GM19043 (cell line): ENCODE measurements at regions not wholly inside any gene's neighbourhood (a gene's known extent, or its start where the extent isn't known, plus 50 kb on each side); places are given as distances from the start of the nearest gene placed in this dataset.

ENCODE experiments used
- ATAC-seq: cut with Tn5 transposase; IDR thresholded peaks from one replicate; pipeline ENCODE4 v1.9.1; 2021; ENCODE audit warnings: low read depth; ENCODE audit not compliant: unreplicated experiment

DNA sequence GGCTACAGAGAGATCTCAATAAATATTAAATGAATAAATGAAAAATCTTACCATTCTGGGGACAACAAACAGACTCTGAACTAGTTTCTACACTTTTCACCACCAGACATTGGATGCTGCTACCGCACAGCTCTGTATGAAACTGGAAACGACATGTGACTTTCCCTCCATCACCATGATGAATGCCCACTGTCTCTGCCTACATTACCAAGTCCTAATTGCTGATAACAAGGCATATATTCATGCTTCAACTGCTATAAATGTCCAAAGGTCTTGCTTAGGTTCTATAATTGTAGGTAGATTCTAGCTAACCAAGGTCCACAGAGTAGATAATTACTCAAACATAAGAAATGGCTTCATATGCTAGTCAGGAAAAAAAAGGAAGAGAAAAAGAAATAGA is 399.4 kb upstream of the ADGRL3 start:
- no peak for ATAC-seq

DNA sequence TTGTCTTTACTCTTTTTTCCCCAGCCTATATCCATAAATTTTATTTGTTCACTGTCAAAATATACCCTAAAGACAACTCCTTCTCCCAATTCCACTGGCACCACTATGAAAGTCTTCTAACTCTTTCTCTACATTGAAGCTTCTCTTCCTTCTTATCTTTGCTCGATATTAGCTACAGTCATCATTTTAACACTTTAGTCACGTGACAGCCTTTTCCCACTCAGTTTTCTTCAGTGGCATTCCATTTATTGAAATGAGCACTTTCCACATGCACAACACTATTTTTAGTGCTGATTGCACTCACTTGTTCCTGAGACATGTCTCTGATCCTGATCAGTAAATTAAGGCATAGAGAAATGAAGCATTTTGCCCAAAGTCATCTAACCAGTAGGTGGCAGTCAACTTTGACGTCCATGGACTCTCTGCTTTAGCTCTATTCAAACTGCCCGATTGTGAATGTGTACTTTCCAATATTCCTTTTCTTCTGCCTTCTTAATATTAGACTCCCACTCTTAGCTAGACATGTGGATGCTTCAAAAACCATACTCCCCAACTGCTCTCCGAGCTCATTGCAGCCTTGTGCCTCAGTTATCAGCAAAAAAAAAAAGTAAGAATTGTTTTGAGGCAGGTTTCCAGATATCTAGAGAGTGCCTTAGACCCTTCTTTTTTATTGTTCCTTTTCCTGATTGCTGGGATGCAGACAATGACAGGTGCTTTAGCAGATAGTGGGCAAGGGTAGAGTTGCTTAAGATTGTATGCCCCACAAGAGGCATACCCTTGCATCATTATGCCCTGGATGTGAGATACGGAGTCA is 394.4 kb upstream of the ADGRL3 start:
- ATAC-seq: no peak

DNA sequence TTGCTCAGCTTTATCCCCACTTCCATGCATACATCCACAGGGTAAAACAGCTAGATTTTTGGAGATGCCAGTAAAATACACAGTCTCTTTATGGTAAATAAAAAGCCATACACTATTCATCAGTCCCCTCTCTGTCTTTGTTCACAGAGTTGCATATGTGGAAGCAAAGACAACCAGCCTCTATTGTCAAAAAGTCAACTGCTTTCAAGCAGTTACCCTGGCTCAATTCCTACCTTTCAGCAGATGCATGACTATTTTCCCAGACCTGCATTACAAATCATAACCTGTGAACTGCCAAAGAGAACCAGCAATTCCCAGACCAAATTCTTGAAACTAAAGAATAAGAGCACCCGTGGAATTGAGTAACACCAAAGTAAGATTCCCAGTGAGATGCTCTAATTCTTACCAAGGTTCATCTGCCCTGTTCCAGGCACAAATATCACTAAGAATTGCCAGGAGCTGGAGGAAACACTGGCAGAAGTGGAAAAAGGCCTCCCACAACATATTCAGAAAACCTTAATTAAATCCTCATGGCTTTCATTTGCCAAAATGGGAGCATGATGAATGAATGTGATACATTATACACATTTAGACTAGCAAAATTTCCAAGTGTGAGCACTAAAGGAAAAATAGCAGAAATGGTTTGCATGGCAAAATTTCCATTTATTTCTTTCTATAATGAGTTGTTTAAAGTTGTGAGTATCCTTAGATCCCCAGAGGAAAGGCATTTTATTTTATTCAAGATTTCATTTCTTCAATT is 391.2 kb upstream of the ADGRL3 start:
- ATAC-seq: no peak

DNA sequence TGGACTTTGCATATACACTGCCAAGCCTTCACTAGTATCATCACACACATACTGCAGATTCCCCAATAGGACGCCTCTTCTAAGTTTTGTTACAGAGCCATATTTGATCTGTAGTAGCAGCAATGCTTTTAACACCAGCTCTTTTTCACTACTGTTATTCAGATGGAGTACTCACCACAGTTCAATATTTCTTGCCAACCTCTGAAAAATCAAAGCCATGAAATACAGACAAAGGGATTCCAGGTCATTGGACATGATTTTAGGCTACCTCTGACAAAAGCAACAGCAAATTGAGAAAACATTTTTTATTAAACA is 390.7 kb upstream of the ADGRL3 start:
- ATAC-seq: no peak

DNA sequence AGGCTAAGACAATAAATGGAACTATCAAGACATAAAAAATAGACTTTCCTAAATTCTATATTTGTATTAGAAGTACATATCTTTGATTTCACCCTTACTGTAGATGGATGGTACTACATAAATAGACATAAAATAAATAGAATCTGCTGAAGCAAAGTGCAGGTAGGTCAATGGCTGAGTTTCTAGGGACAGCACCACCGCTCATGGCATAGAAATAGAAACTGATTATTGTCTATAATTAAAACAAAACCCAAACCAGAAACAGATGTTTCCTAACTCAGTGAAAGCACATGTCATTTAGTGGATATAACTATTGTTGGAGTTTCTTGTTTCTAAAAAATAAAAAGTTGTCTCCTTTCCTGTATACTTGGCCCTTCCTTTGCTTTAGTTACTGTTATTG is 387.3 kb upstream of the ADGRL3 start:
- no peak for ATAC-seq

DNA sequence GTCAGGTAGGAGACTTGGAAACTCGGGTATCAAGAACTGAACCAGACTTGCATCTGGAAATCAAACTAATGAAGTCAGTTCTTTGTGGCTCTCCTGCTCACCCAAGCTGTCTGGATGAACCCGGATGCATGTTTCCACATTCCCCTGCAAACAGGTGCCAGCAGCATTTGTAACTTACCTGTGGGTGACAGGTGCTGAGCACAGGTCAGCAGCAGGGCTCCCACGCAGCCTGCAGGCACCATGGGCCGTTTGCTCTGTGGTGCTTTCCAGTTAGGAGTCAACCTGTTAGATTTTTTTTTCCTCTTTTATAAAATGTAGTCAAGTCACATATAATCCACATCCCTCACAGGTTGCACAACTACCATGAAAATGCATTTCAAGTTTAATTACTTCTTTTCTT is 385.6 kb upstream of the ADGRL3 start:
- no peak for ATAC-seq

DNA sequence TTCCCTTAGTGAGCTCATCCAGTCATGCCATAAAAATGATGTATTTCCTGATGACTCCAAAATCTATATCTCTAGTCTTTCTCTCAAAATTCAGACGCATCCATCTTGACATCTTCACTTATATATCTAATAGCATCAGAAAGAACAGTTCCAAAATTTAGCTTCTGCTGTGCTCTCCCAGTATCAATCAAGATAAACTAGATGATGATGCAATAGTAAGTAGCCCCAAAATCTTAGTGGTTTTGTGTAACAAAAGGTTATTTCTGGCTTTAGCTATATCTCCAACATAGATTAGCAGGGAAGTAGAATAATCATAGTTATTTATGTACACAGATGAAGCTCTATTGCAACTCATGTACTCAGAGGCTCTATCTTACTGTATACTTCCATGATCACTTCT is 382.5 kb upstream of the ADGRL3 start:
- no peak for ATAC-seq

DNA sequence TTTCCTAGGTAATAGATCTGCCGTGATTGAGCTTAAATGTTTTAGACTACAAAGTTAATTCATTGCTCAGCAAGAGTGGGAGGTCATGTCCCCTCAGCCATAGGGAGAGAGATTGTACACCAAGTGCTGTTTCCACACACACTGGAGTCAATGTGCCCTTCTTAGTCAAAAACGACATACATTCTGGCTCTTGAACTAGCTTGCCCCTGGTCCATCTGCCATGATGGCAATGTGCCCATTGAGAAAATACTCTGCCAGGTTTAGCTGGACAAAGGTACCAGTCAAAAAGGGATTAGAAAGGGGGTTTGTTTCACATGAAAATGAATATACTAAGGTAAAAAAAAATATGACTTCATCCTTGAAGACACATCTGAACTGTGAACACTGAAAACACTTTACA is 377.1 kb upstream of the ADGRL3 start:
- ATAC-seq: no peak

DNA sequence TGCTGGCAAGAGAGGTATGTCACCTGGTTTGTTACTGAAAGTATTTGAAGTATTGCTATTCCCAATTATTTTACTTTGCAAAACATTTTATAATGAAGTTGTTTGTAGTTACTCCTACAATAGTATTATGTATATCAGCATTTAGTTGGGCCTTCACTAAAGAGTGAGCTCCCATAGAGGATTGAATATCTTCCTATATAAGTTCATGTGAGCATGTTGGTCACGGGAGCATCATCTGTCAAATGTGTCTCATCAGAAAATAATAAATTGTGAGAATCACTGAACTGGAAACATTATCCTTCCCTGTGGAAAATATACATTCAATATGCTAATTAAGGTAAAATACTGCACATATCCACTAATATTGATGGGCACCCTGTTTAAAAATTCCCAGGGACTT is 360.1 kb upstream of the ADGRL3 start:
- ATAC-seq: no peak

DNA sequence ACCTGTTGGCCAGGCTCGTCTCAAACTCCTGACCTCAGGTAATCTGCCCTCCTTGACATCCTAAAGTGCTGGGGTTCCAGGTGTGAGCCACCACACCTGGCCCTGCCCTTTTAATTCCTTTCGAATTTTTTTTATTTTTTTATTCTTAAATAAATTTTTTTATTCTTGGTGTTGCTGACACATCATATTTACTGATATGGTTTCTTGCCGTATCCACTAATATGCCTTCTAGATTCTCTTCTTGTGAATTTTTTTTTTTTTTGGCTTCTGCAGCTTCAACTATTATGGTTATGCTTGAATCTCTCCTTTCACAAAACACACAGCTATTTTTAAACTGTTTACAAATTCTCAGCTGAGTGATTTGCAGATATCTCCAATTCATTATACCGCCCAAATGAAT is 353.4 kb upstream of the ADGRL3 start:
- ATAC-seq: no peak

DNA sequence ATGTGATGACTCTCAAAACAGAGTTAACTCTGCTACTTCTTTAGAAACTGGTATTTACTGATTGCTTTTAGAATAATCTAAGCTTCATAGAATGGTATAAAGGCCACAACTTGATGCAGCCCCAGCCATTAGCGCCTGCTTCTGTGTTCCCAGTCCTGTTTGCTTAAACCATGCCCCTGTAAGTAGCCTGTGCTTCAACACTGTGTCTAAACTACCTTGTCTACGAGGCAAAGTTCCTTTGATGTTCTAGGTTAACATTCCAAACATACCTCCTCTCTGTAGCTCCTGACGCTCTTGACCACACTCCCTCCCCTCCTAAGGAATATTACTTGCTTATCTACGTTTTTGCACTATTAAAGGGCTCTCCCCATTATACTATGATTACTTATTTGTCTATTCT is 352.5 kb upstream of the ADGRL3 start:
- ATAC-seq: no peak

DNA sequence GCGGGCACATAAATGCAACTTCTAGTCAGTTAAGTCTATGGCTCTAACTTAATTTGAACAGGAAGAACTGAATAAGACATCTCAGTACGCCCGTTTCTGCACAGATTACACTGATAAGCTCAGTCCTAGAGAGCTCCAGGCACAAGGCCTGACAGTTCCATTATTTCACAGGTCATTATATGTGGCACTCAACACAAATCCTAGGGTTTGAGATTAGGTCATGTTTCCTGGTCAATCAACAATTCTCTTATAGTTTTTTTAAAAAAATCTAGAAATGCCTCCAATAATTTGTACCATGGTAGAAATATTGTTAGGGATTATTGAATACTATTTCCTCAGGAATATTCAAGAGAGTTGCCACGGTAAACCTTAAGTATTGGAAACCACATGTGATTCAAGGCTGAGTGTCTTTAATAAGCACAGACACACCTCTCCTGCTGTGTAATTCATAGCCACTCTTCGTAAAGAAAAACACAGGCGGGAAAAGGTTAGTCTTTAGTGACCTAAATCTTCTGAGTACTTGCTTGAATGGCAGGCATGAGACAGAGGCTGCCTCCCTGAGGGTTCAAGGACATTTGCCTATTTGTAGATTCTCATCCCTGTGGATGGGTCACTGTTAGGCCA is 342.9 kb upstream of the ADGRL3 start:
- ATAC-seq: no peak

DNA sequence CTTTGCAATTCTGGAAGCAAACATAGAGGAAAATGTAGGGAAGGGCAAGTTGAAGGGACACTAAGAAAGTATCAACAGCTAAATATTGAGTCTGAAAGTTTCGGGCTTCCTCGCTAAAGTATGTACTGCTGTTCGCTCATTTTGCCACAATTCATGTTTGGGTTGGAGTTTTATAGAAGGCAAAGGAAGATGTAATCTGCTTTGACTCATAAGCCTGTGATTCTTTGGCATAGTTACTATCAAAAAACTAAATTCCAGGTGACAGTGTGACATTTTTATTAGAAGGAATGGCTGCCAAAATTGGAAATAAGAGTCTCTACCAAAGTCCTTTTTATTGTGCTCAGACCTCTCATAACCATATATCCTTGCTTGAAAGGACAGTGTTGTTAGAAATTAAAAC is 336.7 kb upstream of the ADGRL3 start:
- no peak for ATAC-seq

DNA sequence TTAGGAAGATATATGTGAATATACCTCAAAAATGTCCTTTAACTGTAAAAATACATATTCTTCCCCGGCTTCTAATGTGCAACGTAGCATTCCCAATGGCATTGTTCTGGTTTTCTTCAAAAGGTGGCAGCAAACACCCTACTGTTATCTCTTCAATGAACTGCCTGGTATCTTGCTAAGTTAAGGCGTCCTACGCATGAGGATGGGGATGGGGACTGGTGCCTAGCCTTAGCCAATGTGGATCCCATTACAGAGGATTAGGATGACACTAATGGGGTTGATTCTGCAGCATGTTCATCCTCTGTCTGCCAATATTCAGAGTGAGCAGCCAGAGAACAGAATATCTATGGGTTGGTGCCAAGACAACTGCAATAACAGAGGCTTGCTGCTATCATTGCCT is 334.9 kb upstream of the ADGRL3 start:
- no peak for ATAC-seq

DNA sequence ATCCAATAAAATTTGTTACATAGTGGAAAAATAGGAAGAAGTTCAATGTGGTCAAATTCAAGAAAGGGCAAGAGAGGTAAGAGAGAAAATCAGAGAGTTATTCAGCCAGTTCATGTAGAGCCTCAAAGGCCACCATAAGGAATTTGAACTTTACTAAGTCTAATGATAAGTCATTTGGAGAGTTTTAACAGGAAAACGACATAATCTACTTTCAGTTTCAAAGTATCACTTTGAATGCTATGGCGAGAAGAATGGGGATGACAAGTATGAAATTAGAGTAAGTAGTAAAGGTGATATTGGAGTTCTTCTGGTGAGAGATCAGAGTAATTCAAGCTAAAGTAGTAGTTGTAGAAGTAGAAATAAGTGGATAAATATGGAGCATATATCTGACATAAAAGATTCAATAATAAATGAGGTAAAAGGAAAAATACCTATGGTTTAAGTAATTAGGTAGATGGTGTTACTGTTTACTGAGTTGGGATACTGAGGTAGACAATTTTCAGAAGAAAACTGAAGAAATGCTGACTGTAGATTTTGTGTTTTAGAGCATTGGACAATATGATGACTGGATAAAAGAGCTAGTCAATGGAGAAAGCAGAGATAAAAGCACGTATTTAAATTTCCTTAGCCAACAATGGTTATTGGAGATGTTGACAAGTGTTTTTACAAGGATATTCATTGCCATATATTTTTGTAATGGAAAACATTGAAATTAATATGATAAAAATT is 331.7 kb upstream of the ADGRL3 start:
- ATAC-seq: no peak

DNA sequence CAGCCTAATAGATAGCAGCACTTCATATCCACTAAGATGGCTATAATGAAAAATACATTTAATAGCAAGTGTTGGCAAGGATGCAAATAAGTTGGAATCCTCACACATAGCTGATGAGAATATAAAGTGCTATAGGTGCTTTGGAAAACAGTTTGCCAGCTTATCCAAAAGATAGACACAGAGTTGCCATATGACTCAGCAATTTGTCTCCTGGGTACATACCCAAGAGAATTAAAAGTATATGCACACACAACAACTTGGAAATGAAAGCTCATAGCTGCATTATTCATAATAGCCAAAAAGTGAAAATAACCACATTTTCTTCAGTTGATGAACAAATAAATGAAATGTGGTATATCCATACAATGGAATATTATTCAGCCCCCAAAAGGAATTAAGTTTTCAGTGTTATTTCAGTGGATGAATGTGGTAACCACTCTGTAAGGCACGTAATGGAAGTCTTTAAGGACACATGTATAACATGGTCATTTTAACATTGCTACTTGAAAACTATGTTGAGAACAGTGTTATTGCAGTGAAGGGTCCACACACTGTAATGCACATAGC is 320.9 kb upstream of the ADGRL3 start:
- no peak for ATAC-seq

DNA sequence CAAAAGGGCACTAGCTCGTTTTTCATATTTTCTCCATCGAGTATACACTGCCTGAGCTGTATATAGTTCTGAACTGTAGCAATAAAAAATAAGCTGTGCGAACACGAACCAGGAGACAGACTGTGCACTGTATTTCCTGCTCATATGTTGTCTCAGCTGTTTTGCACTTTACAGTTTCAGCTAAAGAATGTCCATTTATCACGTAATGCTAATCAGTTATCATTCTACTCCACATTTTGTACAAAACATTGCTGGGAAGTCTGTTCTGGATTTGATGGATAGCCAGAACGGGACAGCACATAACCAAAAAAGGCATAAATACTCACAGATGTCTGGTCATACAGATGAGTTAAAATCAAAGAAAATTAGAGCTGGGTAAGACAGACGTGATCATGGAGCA is 315.5 kb upstream of the ADGRL3 start:
- no peak for ATAC-seq

DNA sequence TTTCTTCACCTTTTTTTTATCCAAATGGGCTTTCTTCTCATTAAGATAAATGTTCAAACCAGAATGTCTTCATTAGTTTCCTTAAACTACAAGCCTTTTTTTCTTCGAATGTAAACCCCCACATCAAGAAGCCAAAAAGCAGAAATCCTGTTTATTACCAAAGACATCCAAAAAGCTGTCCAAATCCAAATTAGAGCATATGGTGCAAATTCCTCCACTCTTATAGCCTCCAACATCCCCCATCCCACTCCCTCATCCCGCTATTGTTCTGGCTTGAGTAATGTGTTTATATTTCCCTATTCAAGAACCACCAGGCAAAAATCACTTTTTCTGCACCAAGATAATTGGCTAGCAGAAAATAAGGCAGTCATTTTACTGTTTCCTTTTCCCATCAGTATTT is 315.1 kb upstream of the ADGRL3 start:
- no peak for ATAC-seq

DNA sequence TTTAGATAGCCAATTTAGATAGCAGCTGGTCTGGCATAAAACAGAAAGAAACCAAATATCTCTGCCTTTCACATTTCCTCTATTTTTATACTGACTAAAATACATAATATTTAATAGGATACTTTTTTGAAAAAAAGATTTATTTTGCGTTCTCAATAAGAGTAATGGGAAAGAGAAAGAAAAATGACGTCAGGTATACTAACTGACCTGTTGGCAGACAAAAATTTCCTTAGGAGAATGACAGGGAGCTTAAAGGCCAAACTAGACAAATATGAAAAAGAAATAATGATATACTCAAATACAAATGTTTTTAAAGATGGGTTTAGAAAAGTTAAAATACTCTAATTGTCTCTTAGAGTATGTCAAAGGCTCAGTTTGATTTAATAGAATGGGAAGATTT is 309.4 kb upstream of the ADGRL3 start:
- no peak for ATAC-seq

DNA sequence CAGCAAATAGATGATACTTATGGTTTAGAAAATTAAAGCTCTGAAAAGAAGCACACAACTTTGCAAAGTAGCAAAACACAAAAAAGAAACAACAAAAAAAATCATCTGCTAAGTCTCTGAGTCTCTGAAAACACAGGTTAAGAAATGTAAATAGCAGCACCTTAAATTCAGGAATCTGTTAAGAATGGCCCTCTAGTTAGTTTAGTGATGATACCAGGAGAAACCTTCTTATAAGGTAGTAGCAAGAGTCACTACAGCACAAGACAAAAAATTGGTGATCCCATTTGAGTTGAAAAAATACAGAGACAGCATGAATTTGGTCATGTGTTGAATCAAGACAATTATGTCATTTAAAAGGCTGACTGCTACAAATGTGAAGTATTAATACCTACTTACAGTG is 308.2 kb upstream of the ADGRL3 start:
- ATAC-seq: no peak

DNA sequence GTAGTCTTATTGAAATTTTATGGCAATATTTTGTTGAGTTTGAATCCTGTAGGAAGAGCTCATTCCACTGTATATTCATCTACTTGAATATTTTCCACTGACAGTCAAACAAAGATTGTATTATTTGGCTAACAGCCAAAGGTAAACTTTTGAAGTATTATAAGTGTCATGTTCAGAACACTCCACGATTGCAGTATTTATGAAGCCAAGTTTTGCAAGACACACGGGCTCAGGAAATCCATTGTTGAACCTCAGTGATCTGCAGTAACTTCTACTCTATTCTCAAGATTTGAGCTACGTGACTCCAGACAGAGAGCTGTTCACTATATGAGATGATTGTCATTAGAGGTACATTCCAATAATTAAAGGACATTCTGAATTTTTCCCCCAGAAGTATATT is 302.7 kb upstream of the ADGRL3 start:
- ATAC-seq: no peak
